WTC11 (cell line): ENCODE measurements at regions not wholly inside any gene's neighbourhood (a gene's known extent, or its start where the extent isn't known, plus 50 kb on each side); places are given as distances from the start of the nearest gene placed in this dataset.

Experiments used
- ATAC-seq: fragments of 200-7000 bp; cut with Tn5 transposase; 2 replicates; pipeline ENCODE4 v1.10.0; 2021; ENCODE audit warnings: mild to moderate bottlenecking, moderate library complexity
- CTCF ChIA-PET: fragments of 300-600 bp; sonication (Branson Sonifier 250); formaldehyde crosslinking; loops from one replicate; lab custom pipeline; 2021; ENCODE audit warnings: antibody characterized with exemption; lab: Charles Lee
- POLR2A ChIA-PET: fragments of 350-600 bp; sonication (Branson Sonifier 250); formaldehyde crosslinking; loops from one replicate; lab custom pipeline; 2021; ENCODE audit warnings: antibody characterized with exemption; lab: Charles Lee
- DNase-seq: peaks from one replicate; pipeline ENCODE4 v3.0.0; 2021; ENCODE audit warnings: low spot score
- H3K27ac Mint-ChIP-seq: 2 replicates; pipeline ENCODE4 v1.8.0; 2021; ENCODE audit warnings: mixed read lengths
- H3K27me3 Mint-ChIP-seq: 2 replicates; pipeline ENCODE4 v1.8.0; 2021; ENCODE audit warnings: low read depth, mild to moderate bottlenecking, moderate library complexity, mixed read lengths
- H3K36me3 Mint-ChIP-seq: 2 replicates; pipeline ENCODE4 v1.8.0; 2021; ENCODE audit warnings: mixed read lengths
- H3K4me1 Mint-ChIP-seq: 2 replicates; pipeline ENCODE4 v1.8.0; 2022; ENCODE audit warnings: mixed read lengths
- H3K4me3 Mint-ChIP-seq: 2 replicates; pipeline ENCODE4 v1.8.0; 2021; ENCODE audit warnings: mild to moderate bottlenecking, moderate library complexity, mixed read lengths
- H3K9me3 Mint-ChIP-seq: 2 replicates; pipeline ENCODE4 v1.8.0; 2021; ENCODE audit warnings: mixed read lengths
- FOXJ3 ChIP-seq: sonication (generic); formaldehyde crosslinking; IDR thresholded peaks from 2 replicates; pipeline ENCODE4 v1.9.0; 2021; ENCODE audit warnings: missing genetic modification reagents, mild to moderate bottlenecking, borderline replicate concordance
- FOXK1 ChIP-seq: sonication (generic); formaldehyde crosslinking; IDR thresholded peaks from 2 replicates; pipeline ENCODE4 v1.8.0; 2022; ENCODE audit warnings: mild to moderate bottlenecking, moderate library complexity, missing genetic modification reagents
- FOXP1 ChIP-seq: sonication (generic); formaldehyde crosslinking; IDR thresholded peaks from 2 replicates; pipeline ENCODE4 v1.8.0; 2022; ENCODE audit warnings: missing genetic modification reagents, mild to moderate bottlenecking, moderate library complexity, borderline replicate concordance
- MXD4 ChIP-seq: fragments of 250-450 bp; sonication (Bioruptor Pico); IDR thresholded peaks from 2 replicates; pipeline ENCODE4 v1.8.0; 2021; ENCODE audit warnings: mild to moderate bottlenecking, moderate library complexity, borderline replicate concordance
- NFYB ChIP-seq: sonication (generic); formaldehyde crosslinking; conservative IDR thresholded peaks from 2 replicates; pipeline ENCODE4 v1.8.0; 2022; ENCODE audit warnings: low read depth, missing genetic modification reagents
- NR1H2 ChIP-seq: sonication (generic); formaldehyde crosslinking; IDR thresholded peaks from 2 replicates; pipeline ENCODE4 v1.9.0; 2021; ENCODE audit warnings: mild to moderate bottlenecking, moderate library complexity, missing genetic modification reagents
- PRRX2 ChIP-seq: fragments of 250-450 bp; sonication (Bioruptor Pico); IDR thresholded peaks from 2 replicates; pipeline ENCODE4 v1.8.0; 2021; ENCODE audit warnings: mild to moderate bottlenecking
- RELA ChIP-seq: sonication (generic); formaldehyde crosslinking; IDR thresholded peaks from 2 replicates; pipeline ENCODE4 v1.8.1; 2022; ENCODE audit warnings: missing genetic modification reagents, mild to moderate bottlenecking, borderline replicate concordance
- SMAD4 ChIP-seq: sonication (generic); formaldehyde crosslinking; IDR thresholded peaks from 2 replicates; pipeline ENCODE4 v1.8.0; 2022; ENCODE audit warnings: mild to moderate bottlenecking, missing genetic modification reagents
- SP1 ChIP-seq: sonication (generic); formaldehyde crosslinking; conservative IDR thresholded peaks from 2 replicates; pipeline ENCODE4 v1.8.1; 2022; ENCODE audit warnings: missing genetic modification reagents
- ZBTB21 ChIP-seq: sonication (generic); formaldehyde crosslinking; IDR thresholded peaks from 2 replicates; pipeline ENCODE4 v1.8.1; 2023; ENCODE audit warnings: mild to moderate bottlenecking, missing genetic modification reagents, borderline replicate concordance
- ZNF138 ChIP-seq: sonication (generic); formaldehyde crosslinking; conservative IDR thresholded peaks from 2 replicates; pipeline ENCODE4 v1.8.1; 2022; ENCODE audit warnings: mild to moderate bottlenecking, moderate library complexity, missing genetic modification reagents
- ZNF219 ChIP-seq: sonication (generic); formaldehyde crosslinking; IDR thresholded peaks from 2 replicates; pipeline ENCODE4 v1.8.0; 2023; ENCODE audit warnings: missing genetic modification reagents, mild to moderate bottlenecking, borderline replicate concordance
- ZNF423 ChIP-seq: fragments of 250-450 bp; sonication (Bioruptor Pico); IDR thresholded peaks from 2 replicates; pipeline ENCODE4 v2.1.2; 2022; ENCODE audit warnings: mild to moderate bottlenecking, moderate library complexity
- TF ChIP-seq, protein P1 (sequence below): sonication (generic); formaldehyde crosslinking; IDR thresholded peaks from 2 replicates; pipeline ENCODE4 v1.8.1; 2023; ENCODE audit warnings: mild to moderate bottlenecking, missing genetic modification reagents, moderate library complexity
- TF ChIP-seq, protein P2 (sequence below): sonication (generic); formaldehyde crosslinking; IDR thresholded peaks from 2 replicates; pipeline ENCODE4 v1.8.1; 2022; ENCODE audit warnings: missing genetic modification reagents, borderline replicate concordance
- TF ChIP-seq, protein P3 (sequence below): sonication (generic); formaldehyde crosslinking; IDR thresholded peaks from 2 replicates; pipeline ENCODE4 v1.8.1; 2023; ENCODE audit warnings: mild to moderate bottlenecking, missing genetic modification reagents
- TF ChIP-seq, protein P4 (sequence below): fragments of 250-450 bp; sonication (Bioruptor Pico); IDR thresholded peaks from 2 replicates; pipeline ENCODE4 v1.9.0; 2021; ENCODE audit warnings: mild to moderate bottlenecking, borderline replicate concordance

DNA sequence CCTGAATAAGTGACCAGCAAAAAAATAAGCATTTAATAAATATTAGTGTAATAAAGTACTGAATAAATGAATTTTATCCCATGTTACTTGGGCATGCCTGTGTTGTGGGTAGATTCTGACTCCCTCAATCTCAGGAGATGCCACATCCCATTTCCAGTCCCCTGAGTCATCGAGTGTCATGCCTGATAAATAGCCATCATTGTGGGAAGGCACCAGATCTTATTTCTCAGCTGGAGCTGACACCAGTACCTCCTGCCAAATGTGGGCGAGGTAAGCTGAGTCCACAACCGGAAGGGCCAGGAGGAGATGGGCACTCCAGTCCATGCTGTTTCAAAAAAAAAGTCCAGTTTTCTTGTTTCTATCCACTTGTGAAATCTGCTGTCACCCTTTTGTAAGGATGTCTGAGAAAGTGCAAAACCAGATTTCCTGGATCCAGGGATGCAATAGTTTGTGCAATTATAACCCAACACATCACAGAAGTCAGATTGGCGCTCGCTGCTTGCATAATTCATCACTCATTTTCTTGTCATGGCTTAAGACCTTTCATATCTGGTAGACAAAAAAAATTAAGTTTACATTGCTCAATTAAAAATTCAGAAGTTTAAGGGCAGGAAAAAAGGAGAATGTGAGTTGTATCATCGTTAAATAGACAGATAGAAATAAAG, 311.6 kb downstream of the MIAT start:
- Mint-ChIP-seq H3K36me3 (no peaks in the 10 kb centered on the region), H3K27ac (no peak overlapping the region), H3K27me3 (peaks cover 25% of the 10 kb centered on the region), H3K4me3 (no peak overlapping the region), H3K9me3 (peaks cover 7% of the 10 kb centered on the region; the same call in 1 of the 2 replicates), H3K4me1 (no peaks in the 10 kb centered on the region)
- TF ChIP-seq, protein P1, sequence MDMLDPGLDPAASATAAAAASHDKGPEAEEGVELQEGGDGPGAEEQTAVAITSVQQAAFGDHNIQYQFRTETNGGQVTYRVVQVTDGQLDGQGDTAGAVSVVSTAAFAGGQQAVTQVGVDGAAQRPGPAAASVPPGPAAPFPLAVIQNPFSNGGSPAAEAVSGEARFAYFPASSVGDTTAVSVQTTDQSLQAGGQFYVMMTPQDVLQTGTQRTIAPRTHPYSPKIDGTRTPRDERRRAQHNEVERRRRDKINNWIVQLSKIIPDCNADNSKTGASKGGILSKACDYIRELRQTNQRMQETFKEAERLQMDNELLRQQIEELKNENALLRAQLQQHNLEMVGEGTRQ (CRISPR knock-in tag), result no peak
- no peak for TF ChIP-seq ZNF423
- TF ChIP-seq FOXP1 (CRISPR knock-in tag), result no peak
- TF ChIP-seq NR1H2 (CRISPR knock-in tag), result no peak
- no peak for TF ChIP-seq RELA (CRISPR knock-in tag)
- no peak for TF ChIP-seq SMAD4
- TF ChIP-seq ZBTB21 (CRISPR knock-in tag), result no peak
- TF ChIP-seq, protein P2, sequence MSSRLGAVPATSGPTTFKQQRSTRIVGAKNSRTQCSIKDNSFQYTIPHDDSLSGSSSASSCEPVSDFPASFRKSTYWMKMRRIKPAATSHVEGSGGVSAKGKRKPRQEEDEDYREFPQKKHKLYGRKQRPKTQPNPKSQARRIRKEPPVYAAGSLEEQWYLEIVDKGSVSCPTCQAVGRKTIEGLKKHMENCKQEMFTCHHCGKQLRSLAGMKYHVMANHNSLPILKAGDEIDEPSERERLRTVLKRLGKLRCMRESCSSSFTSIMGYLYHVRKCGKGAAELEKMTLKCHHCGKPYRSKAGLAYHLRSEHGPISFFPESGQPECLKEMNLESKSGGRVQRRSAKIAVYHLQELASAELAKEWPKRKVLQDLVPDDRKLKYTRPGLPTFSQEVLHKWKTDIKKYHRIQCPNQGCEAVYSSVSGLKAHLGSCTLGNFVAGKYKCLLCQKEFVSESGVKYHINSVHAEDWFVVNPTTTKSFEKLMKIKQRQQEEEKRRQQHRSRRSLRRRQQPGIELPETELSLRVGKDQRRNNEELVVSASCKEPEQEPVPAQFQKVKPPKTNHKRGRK (CRISPR knock-in tag), result no peak
- no peak for TF ChIP-seq PRRX2 (CRISPR knock-in tag)
- TF ChIP-seq ZNF219, result no peak
- TF ChIP-seq ZNF138, result no peak
- no peak for TF ChIP-seq MXD4 (CRISPR knock-in tag)
- no peak for TF ChIP-seq SP1 (CRISPR knock-in tag)
- TF ChIP-seq, protein P3, sequence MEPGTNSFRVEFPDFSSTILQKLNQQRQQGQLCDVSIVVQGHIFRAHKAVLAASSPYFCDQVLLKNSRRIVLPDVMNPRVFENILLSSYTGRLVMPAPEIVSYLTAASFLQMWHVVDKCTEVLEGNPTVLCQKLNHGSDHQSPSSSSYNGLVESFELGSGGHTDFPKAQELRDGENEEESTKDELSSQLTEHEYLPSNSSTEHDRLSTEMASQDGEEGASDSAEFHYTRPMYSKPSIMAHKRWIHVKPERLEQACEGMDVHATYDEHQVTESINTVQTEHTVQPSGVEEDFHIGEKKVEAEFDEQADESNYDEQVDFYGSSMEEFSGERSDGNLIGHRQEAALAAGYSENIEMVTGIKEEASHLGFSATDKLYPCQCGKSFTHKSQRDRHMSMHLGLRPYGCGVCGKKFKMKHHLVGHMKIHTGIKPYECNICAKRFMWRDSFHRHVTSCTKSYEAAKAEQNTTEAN (CRISPR knock-in tag), result no peak
- TF ChIP-seq, protein P4, sequence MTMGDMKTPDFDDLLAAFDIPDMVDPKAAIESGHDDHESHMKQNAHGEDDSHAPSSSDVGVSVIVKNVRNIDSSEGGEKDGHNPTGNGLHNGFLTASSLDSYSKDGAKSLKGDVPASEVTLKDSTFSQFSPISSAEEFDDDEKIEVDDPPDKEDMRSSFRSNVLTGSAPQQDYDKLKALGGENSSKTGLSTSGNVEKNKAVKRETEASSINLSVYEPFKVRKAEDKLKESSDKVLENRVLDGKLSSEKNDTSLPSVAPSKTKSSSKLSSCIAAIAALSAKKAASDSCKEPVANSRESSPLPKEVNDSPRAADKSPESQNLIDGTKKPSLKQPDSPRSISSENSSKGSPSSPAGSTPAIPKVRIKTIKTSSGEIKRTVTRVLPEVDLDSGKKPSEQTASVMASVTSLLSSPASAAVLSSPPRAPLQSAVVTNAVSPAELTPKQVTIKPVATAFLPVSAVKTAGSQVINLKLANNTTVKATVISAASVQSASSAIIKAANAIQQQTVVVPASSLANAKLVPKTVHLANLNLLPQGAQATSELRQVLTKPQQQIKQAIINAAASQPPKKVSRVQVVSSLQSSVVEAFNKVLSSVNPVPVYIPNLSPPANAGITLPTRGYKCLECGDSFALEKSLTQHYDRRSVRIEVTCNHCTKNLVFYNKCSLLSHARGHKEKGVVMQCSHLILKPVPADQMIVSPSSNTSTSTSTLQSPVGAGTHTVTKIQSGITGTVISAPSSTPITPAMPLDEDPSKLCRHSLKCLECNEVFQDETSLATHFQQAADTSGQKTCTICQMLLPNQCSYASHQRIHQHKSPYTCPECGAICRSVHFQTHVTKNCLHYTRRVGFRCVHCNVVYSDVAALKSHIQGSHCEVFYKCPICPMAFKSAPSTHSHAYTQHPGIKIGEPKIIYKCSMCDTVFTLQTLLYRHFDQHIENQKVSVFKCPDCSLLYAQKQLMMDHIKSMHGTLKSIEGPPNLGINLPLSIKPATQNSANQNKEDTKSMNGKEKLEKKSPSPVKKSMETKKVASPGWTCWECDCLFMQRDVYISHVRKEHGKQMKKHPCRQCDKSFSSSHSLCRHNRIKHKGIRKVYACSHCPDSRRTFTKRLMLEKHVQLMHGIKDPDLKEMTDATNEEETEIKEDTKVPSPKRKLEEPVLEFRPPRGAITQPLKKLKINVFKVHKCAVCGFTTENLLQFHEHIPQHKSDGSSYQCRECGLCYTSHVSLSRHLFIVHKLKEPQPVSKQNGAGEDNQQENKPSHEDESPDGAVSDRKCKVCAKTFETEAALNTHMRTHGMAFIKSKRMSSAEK (CRISPR knock-in tag), result no peak
- TF ChIP-seq NFYB, result no peak
- TF ChIP-seq FOXK1, result no peak
- TF ChIP-seq FOXJ3 (CRISPR knock-in tag), result no peak
- POLR2A ChIA-PET, result interaction anchor here (0.7 kb wide), 1 partner anchor 120 kb away, joined by 3 read pairs; no protein-coding TSS in a partner anchor
- CTCF ChIA-PET, result no interaction called here
- ATAC-seq (no peak), DNase-seq (no peak)
